Tibial artery (tissue), 4 donors: ENCODE measurements at regions not wholly inside any gene's neighbourhood (a gene's known extent, or its start where the extent isn't known, plus 50 kb on each side); places are given as distances from the start of the nearest gene placed in this dataset.
"Not testable (repeated sequence)": the region's sequence is repeated elsewhere in the genome, so short reads cannot be mapped to it uniquely, and the experiment has no call there.

Experiments
- DNase-seq, 2 donors: peaks; one replicate each; pipeline ENCODE4 v3.0.0-alpha.2; 2019
- H3K27ac ChIP-seq, 2 donors: fragments of 200-600 bp; sonication (generic) in 1 of 2; 1 replicate in 1 of 2; 2 replicates in 1 of 2; pipeline ENCODE4 v1.5.1; 2018 to 2019; ENCODE audit warnings: mild to moderate bottlenecking in 1 of 2
- H3K27me3 ChIP-seq, 2 donors: fragments of 200-600 bp; sonication (generic) in 1 of 2; one replicate each; pipeline versions ENCODE4 v1.5.1 to v1.6.0; 2016 to 2019
- H3K36me3 ChIP-seq, 3 donors: fragments of 200-600 bp; sonication (generic) in 2 of 3; one replicate each; pipeline ENCODE4 v1.5.1; 2016 to 2019; ENCODE audit warnings: mild to moderate bottlenecking in 2 of 3
- H3K4me1 ChIP-seq, 4 donors: fragments of 200-600 bp; sonication (generic) in 2 of 4; 1 replicate in 3 of 4; 2 replicates in 1 of 4; pipeline ENCODE4 v1.5.1; 2016 to 2019
- H3K4me3 ChIP-seq, 2 donors: fragments of 200-600 bp; sonication (generic) in 1 of 2; 1 replicate in 1 of 2; 2 replicates in 1 of 2; pipeline ENCODE4 v1.5.1; 2018 to 2019; ENCODE audit warnings: mild to moderate bottlenecking in 2 of 2
- H3K9me3 ChIP-seq, 3 donors: fragments of 200-600 bp; sonication (generic) in 1 of 3; one replicate each; pipeline ENCODE4 v1.5.1; 2016 to 2019
- intact Hi-C: fragments of 100-400 bp; cut with DNase I; formaldehyde crosslinking; loops from one replicate; pipeline ENCODE4 v1.15.0; 2023; ENCODE audit warnings: low total_unique reads
- TF ChIP-seq, protein P1 (sequence below), 2 experiments: fragments of 200-600 bp in 1 of 2; fragments of 450-650 bp in 1 of 2; IDR thresholded peaks; one replicate each; pipeline ENCODE4 v1.5.1; 2017 to 2019; ENCODE audit warnings: antibody characterized with exemption in 2 of 2, mild to moderate bottlenecking in 1 of 2, moderate library complexity in 1 of 2

DNA sequence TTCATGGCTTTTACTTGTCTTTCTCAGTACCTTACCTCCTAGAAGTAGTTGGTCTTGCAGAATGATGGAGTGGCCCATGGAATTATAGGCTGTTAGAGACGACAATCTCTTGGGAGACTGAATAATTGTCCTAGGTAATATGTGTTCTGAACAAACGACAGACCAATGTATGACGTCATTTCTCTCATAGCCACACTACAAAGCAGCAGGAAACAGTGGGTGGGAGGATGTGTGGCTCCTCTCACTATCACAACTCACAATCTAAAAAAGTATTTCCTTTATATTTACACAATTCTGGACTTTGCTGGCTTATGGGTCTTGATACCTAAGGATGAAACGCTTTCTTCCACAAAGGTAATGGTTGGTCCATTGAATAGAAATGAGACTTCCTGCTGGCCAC is 183.9 kb downstream of the TOX3 start:
- TF ChIP-seq, protein P1, sequence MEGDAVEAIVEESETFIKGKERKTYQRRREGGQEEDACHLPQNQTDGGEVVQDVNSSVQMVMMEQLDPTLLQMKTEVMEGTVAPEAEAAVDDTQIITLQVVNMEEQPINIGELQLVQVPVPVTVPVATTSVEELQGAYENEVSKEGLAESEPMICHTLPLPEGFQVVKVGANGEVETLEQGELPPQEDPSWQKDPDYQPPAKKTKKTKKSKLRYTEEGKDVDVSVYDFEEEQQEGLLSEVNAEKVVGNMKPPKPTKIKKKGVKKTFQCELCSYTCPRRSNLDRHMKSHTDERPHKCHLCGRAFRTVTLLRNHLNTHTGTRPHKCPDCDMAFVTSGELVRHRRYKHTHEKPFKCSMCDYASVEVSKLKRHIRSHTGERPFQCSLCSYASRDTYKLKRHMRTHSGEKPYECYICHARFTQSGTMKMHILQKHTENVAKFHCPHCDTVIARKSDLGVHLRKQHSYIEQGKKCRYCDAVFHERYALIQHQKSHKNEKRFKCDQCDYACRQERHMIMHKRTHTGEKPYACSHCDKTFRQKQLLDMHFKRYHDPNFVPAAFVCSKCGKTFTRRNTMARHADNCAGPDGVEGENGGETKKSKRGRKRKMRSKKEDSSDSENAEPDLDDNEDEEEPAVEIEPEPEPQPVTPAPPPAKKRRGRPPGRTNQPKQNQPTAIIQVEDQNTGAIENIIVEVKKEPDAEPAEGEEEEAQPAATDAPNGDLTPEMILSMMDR (IDR thresholded peaks at IDR 0.05) = no peak
- Histone ChIP-seq H3K4me3 (no peak overlapping the region), H3K9me3 (no peaks in the 10 kb centered on the region), H3K36me3 (no peaks in the 10 kb centered on the region), H3K27me3 (no peaks in the 10 kb centered on the region), H3K27ac (no peak overlapping the region), H3K4me1 (no peaks in the 10 kb centered on the region)
- intact Hi-C loops = no loop called here
- DNase-seq = no peak

DNA sequence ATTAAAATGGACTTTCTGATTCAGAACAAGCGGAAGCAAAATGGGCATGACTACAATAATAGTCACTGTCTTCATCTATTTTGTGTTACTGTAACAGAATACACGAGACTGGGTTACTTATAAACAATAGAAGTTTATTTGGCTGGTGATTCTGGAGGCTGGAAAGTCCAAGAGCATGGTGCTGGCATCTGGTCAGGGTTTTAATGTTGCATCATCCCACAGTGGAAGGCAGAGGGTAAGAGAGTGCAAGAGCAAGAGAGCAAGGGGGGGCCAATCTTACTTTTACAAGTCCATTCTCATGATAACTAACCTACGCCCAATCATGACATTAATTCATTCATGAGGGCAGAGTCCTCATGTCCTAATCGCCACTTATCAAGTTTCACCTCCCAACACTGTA is 189.2 kb downstream of the TOX3 start:
- peaks cover 0 to 10% (median 0%) of the 10 kb centered on the region in 3 donors for H3K9me3 ChIP-seq
- DNase-seq = no peak
- H3K27me3 ChIP-seq = no peaks in the 10 kb centered on the region
- TF ChIP-seq, protein P1 (IDR thresholded peaks at IDR 0.05) = no peak
- no peak overlapping the region for H3K4me3 ChIP-seq
- H3K27ac ChIP-seq = no peak overlapping the region
- no peaks in the 10 kb centered on the region for H3K36me3 ChIP-seq
- intact Hi-C loops = no loop called here
- no peaks in the 10 kb centered on the region for H3K4me1 ChIP-seq

DNA sequence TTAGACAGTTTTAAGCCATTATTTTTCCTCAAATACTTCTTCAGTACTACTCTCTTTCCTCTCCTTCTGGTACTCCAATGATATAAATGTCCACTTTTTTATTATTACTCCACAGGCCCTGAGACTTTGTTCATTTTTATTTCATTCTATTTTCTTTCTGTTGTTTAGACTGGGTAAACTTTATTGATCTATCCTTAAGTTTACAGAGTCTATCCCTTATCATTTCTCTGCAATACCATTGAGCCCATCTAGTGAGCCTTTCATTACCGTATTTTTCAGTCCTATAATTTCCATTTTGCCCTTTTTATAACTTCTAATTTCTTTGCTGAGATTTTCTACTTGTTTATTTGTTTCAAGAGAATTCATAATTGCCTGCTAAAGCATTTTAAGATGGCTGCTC is 193.7 kb downstream of the TOX3 start:
- intact Hi-C loops = no loop called here
- DNase-seq = no peak
- Histone ChIP-seq H3K9me3 (peaks cover 0 to 10% (median 0%) of the 10 kb centered on the region in 3 donors), H3K27ac (no peak overlapping the region), H3K27me3 (no peaks in the 10 kb centered on the region), H3K4me3 (no peak overlapping the region), H3K4me1 (no peaks in the 10 kb centered on the region), H3K36me3 (no peaks in the 10 kb centered on the region)
- TF ChIP-seq, protein P1 (IDR thresholded peaks at IDR 0.05) = no peak

DNA sequence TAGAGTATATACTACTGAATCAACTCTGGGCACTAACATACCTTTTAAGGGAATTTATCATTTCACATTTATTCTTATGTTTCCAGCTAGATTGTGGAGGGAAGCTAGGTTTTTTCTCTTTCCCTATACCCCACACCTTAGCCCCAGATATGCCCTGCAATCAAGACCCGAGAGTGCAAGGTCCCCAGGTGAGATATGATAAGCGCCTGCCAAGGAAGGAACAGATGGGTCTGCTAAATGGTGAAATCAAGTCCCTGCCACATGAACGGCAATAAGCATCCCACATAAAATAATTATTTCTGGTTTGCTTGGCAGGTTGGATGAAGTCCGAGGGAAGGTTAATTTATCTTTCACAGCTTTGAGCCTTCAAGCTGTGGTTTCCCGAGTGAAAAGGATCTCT is 195.5 kb downstream of the TOX3 start:
- Histone ChIP-seq H3K27ac (no peak overlapping the region), H3K4me1 (no peaks in the 10 kb centered on the region), H3K36me3 (no peaks in the 10 kb centered on the region), H3K9me3 (peaks cover 0 to 3% (median 0%) of the 10 kb centered on the region in 3 donors), H3K27me3 (no peaks in the 10 kb centered on the region), H3K4me3 (no peak overlapping the region)
- no peak for DNase-seq
- intact Hi-C loops = no loop called here
- TF ChIP-seq, protein P1 (IDR thresholded peaks at IDR 0.05) = no peak

DNA sequence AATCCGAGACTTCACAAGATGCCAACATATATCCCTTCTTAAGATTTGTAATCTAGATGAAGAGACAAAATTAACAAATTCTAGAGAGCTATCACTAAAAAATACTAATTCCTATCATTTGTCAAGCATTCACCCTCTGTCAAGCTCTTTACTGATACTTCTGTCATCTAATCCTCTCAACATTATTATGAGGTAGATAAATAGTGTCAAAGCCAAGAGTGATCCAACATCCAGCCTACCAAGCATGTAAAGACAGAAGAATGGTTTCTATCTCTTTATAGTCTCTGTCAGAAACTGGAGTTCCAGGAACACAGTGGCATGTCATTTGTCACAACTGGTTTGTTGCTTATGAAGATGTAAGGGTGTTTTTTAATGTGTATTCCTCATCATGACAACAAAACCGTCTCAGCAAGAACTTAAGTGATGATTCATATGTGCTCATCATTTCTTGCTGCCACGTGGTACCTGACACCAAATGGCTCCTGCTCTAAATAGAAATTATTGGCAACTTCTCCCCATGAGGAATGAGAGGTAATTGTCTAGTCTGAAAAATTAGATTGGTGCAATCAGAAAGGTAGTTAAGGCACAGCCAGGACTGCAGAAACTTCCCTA is 196.8 kb downstream of the TOX3 start:
- no peak overlapping the region for H3K4me3 ChIP-seq
- H3K9me3 ChIP-seq = no peaks in the 10 kb centered on the region
- no peaks in the 10 kb centered on the region for H3K4me1 ChIP-seq
- H3K27ac ChIP-seq = no peak overlapping the region
- intact Hi-C loops = no loop called here
- TF ChIP-seq, protein P1 (IDR thresholded peaks at IDR 0.05) = no peak
- H3K36me3 ChIP-seq = no peaks in the 10 kb centered on the region
- DNase-seq = no peak
- no peaks in the 10 kb centered on the region for H3K27me3 ChIP-seq

DNA sequence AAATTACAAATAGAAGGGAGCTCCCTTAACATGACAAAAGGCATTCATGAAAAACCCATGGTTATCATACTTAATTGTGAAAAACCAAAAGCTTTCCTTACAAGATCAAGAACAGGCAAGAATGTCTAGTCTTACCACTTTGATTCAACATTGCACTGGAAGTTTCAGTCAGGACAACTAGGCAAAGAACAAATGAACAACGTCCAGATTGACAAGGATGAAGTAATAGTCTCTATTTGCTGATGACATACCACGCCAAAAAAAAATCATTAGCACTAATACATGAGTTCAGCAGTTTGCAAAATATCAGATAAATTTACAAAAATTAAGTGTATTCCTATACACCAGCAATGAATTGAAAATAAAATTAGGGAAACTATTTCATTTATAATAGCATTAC is 200.2 kb downstream of the TOX3 start:
- intact Hi-C loops = no loop called here
- Histone ChIP-seq H3K27ac (no peak overlapping the region), H3K4me3 (no peak overlapping the region), H3K4me1 (no peaks in the 10 kb centered on the region), H3K36me3 (no peaks in the 10 kb centered on the region), H3K9me3 (no peaks in the 10 kb centered on the region), H3K27me3 (no peaks in the 10 kb centered on the region)
- TF ChIP-seq, protein P1 (IDR thresholded peaks at IDR 0.05) = no peak
- DNase-seq = no peak

DNA sequence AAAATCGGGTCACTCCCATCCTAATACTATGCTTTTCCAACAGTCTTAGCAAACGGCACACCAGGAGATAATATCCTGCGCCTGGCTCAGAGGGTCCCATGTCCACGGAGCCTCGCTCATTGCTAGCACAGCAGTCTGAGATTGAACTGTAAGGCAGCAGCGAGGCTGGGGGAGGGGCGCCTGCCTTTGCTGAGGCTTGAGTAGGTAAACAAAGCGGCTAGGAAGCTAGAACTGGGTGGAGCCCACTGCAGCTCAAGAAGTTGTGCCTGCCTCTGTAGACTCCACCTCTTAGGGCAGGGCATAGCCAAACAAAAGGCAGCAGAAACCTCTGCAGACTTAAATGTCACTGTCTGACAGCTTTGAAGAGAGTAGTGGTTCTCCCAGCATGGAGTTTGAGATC is 213.3 kb downstream of the TOX3 start:
- intact Hi-C loops, DNase-seq, H3K9me3 ChIP-seq: not testable (repeated sequence)

More for the DNA sequence above, 213.3 kb downstream of the TOX3 start:
- not testable (repeated sequence) for H3K27me3 ChIP-seq, H3K4me1 ChIP-seq, H3K4me3 ChIP-seq, H3K36me3 ChIP-seq, H3K27ac ChIP-seq
